Muscle of back (tissue), 3 donors: ENCODE measurements at regions not wholly inside any gene's neighbourhood (a gene's known extent, or its start where the extent isn't known, plus 50 kb on each side); places are given as distances from the start of the nearest gene placed in this dataset.
"Not testable (repeated sequence)": the region's sequence is repeated elsewhere in the genome, so short reads cannot be mapped to it uniquely, and the experiment has no call there.

Experiments
- DNase-seq, 3 donors: peaks; one replicate each; pipeline versions ENCODE4 v3.0.0 to v3.0.0-alpha.2; 2013

DNA sequence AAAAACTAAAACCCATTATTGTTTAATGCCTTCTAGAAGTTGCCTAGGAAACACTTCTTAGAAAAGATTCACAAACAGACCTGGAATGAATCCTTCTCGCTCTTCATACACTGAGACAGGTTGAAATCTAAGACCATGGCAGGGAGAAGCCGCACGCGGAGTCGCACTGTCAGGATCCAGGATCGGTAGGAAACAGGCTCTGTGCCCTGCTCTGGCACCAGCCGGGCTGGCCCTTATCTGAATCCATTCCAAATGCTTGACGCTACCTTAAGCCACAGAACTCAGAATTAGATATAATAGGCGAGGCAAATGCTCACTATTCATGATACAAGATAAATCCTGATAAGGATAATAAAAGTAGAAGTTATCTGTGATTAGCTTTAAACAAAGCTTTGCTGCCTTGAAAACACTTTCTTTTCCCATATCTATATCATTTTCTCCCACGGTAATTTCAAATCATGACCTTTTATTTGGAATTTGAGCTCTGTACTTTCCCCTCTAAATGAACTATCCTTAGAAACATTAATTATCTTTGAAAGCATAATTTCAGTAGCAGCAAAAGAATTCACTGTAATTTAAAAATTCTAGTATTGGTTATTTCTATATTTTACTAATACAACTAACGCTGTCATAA is 385.6 kb downstream of the IRS2 start:
- DNase-seq, result no peak

DNA sequence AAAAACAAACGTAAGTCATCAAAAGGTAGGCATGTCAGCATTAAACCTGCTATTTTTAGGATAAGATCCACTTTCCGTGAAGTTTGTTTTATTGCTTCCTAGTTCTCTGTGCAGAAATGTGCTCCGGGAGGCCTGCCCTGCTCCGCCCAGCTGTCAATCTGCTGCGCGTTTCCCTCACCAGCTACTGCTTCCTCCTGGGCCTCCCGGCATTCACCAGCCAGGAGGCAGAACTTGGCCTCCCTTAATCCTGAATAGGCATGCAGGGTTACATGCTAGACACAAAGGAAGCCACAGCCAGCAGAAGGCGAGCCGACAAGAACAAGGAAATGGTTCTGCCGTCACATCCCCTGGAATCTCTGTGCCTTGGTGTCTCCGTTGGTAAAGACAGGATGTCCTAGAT is 386.2 kb downstream of the IRS2 start:
- no peak for DNase-seq

DNA sequence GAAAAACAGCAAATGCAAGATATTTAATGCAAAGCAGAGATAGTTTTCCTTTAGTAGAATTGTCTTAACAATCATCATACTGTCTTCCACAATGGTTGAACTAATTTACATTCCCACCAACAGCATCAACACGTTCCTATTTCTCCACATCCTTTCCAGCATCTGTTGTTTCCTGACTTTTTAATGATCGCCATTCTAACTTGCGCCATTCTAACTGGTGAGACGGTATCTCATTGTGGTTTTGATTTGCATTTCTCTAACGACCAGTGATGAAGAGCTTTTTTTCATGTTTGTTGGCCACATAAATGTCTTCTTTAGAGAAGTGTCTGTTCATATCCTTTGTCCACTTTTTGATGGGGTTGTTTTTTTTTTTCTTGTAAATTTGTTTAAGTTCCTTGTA is 388.3 kb downstream of the IRS2 start:
- DNase-seq, result not testable (repeated sequence)

DNA sequence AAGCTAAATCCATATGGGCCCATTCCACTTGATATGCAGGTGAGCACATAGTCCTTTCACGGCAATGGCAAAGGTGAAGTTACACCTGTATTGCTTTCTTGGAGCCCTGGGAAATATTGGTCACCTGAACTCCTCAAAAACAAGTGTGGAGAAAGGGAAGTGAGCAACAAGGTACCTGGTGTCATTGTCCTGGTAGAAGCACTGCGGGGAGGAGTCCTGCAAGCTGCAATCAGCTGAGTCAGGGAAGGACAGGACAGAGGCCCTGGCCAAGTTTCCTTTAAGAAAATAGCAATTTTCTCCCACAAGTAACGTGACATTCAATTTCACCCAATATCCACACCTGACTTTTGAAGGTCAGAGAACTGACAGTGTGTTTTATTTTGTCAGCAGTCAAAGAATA is 389.1 kb downstream of the IRS2 start:
- no peak for DNase-seq

DNA sequence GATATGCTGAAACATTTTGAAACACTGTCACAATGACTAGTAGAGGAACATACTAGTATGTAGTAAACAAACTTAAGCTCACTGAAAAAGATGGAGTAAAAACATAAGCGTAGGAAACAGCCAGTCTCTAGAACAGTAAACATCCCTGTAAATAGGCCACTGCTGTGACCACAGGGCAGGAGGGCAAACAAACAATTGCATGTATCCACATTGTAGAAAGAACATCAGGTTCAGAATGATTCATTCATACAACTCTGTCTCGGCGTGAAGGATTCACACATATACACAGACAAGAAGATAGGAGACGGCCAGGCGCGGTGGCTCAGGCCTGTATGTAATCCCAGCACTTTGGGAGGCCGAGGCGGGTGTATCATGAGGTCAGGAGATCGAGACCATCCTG is 390.1 kb downstream of the IRS2 start:
- DNase-seq, result no peak

DNA sequence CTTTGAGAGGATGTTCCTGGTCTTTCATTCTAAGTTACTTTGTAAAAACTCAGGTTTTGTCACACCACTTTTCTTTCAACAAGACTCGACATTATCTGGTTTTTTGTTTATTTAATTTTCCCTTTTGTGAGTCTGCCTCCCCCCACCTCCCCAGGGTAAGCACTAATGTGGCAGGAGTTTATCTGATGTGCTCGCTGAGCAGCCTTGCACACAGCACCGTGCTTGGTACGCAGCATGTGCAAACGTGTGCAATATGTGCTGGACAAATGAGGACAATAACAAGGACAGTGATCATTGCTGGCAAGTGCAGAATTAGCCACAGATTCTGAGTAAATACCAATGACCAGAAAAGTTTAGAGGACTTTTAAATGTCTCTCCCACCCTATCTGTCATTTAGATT is 391.4 kb downstream of the IRS2 start:
- DNase-seq, result no peak

DNA sequence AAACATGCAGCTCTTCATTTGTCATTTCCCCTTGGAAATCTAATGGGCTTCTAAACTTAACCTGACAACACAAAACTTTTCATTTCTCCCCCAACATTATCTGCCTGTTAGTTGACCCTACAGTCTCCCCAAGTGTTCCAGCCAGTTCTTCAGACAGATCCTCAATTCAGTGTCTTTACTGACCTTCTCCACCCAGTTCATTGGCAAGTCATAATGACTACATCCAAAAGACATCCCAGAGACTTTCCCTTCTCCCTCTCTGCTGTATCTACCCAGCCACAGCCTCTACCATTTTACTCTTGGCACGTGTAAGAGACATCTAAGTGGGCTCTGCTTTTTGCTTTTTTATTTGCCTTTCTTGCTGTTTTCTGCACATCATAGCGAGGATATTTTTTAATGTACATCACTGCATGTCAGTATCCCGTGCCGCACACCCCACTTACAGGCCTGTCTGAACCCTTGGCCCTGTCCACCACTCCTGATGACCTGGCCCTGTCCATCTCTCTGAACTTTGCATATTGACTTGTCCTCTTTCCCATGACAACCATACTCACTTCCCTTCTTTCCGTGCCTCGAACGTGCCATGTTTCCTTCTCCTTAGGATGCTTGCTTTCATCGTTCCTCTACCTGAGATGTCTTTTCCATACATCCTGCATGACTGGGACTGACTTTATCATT is 391.9 kb downstream of the IRS2 start:
- no peak for DNase-seq

DNA sequence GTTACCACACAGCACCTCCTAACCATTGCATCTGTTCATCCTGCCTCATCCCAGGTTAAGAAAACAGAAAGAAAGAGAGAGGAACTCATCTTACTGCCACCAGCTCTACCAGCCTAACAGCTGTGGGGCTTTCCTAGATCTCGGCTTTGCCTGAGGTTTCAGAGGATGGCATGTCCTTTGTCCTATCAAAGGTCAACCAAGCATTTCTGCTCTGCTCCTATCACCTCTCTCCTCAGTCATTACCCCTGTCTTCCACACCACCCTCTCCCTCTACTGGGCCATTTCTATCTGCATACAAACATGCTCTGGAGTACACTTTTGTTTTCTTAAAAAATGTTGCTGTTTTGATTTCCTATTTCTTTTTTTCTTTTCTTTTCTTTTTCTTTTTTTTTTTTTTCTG is 393.3 kb downstream of the IRS2 start:
- DNase-seq, result no peak

DNA sequence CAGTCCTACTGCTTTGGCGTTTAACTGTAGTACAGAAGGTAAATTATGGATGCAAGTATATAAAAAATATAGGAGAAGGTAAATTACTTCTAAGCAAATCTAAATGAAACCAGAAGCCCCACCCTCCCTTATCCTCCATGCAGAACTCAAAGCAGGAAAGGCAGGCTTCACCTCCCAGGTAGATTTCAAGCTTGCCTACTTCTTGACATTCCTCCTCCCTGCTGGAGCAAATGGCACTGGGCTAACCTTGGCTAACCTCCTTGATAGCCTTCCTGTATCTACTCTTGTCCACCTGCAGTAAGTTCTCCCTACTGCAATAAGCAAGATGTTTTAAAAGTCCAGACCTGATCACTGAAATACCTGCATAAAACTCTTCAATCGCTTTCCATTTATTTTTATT is 396.0 kb downstream of the IRS2 start:
- no peak for DNase-seq

DNA sequence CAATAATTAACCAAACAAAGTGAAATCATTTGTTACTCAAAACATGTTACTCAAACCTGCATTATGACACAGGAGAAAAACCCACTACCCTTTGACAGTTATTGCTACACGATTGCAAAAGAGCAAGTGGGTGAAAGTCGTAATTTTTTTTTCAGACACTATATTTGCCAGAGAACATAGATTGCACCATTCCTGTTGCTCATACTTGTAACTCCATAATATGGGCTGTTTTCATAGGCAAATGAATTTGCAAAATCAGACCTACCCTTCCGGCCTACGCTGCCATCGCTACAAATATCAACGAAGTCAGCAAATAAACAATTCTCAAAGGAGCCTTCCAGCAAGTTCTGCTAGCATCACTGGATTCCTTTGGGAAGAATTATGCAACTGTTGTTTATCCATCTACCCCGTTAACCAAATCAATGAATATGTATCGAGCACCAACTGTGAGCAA is 396.5 kb downstream of the IRS2 start:
- peak in 1 of 3 donors; percentile 5 for DNase-seq

DNA sequence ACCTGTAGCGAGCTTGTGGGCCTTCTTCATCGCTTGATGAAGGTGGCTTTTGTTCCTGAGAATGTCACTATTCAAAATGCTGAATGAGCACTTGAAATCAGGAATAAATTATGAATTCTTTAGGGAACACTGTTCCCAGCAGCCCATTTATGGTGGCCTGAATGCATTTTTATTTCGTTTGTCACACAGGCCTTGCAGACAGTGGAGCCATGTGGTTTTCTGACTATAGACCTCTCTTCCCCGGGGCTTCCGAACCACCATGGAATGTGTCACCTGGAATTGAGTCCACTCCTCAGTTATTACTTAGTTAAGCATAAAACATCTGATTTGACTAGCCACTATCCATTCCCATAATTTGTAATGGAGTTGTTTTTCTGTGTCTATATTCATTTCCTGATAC is 396.9 kb downstream of the IRS2 start:
- DNase-seq, result peak in 1 of 3 donors; percentile 47

DNA sequence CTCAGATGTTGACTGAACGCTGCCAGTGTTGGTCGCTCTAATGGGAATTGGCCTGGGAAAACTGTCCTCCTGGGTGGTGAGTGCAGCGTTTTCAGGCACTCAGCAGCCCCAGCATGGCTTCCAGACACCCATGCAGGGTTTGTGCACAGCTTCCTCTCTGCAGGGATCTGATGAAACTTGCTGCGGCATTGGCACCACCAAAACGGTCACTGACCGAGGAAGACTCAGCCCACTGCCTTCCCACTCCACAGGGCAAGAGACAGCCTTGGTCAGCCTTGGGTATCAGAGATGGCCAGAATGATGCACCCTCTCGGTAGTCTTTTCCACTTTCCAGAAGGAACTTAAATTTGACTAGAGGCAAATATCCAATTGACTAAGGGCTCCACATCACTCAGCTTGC is 398.9 kb downstream of the IRS2 start:
- DNase-seq, result no peak

DNA sequence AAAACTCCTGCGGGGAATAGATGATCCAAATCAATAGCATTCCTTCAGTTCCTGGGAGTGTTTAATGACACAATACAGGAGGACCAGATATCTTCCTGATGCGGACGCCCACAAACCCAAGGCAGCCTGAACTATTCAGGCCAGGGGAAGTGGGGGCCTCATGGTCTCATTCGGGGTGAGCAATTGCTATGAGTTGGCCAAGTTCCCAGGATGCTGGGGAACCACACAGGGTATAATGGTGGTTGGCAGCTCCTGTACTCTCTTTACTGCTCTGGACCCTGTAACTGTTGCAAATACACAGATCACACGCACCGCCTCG is 401.2 kb downstream of the IRS2 start:
- DNase-seq, result peak in 1 of 3 donors; percentile 5

DNA sequence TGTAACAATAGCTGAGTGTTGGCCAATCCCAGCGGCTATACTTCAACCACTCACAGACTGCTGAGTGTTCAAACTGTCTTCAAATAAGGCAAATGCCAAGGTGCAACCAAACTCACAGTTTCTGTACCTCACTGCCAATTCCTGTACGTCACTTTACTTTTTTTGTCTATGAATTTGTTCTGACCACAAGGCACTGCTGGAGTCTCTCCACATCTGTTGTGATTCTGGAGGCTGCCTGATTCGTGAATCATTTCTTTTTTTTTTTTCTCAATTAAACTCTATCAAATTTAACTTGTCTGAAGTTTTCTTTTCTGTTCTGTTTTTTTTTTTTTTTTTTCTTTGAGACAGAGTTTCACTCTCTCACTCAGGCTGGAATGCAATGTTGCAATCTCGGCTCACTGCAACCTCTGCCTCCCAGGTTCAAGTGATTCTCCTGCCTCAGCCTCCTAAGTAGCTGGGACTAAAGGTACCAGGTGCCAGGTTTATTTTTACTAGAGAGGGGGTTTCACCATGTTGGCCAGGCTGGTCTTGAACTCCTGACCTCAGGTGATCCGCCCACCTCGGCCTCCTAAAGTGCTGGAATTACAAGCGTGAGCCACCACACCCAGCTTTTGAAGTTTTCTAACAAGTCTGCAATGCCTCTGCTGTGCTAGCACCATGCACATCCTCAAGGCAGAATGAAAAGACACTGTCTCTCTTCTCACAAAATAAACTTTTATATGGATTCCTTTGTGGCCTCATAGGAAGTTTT is 401.7 kb downstream of the IRS2 start:
- DNase-seq, result peak in 1 of 3 donors; percentile 84

DNA sequence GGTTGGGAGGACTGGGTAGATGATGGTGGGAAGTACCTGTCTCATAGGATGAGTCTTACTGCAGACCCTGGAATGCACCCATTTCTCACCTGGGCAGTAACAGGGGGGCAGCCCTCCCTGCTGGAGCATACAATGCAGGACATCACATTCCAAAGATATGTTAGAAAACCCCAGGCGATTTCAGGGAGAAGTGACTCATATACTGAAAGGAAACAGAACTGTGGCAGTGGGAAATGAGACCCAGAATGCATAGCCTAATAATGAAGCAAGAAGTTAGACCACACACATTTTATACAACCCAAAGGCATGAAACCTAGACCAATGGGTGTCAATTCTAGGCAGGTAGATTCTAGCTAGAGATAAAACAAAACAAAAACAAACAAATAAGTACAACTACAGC is 402.7 kb downstream of the IRS2 start:
- DNase-seq, result peak in 1 of 3 donors; percentile 58

DNA sequence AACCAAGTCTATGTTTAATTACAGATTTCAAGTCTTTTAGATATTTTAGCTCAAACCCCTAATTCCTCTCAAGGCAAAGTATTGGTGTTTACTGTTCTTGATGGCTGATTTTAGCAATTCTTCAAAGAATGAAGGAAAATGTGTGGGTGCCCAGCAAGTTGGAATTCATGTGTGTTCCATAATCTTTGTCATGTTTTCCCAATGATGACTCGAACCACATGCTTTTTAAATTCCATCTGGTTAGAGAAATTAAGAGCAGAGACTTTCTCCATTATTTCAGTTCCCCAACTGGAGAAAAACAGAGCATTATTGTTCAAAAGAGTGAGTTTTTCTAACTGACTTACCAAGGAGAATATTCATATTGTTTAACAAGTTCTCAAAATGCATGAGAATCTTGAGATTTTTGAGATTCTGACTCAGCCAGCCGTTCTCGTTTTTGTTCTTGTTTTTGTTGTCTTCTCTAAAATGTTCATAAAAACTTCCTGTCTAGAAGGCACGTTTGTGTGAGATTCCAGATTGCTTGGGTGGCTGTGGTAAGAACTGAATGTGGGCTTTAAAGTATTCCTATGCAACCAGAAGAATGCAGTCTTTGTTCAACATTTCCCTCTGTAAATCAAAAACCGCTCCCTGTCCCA is 404.7 kb downstream of the IRS2 start:
- DNase-seq, result peak in 1 of 3 donors; percentile 58

DNA sequence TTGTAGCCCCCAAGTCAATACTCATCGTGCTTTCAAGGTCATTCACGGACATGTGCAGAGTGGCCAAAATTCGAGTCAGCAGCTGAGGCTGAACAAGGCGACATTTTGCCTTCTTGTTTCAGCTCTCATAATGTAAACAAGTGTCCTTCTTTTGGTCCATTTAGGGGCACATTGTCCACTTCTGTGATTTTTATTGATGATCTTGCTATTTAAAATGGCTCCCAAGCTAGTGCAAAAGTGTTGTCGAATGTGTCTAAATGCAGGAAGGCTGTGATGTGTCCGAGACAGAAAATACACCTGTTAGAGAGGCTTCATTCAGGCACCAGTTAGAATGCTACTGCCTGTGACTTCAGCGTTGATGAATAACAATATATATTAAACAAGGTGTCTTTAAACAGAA is 405.9 kb downstream of the IRS2 start:
- no peak for DNase-seq

DNA sequence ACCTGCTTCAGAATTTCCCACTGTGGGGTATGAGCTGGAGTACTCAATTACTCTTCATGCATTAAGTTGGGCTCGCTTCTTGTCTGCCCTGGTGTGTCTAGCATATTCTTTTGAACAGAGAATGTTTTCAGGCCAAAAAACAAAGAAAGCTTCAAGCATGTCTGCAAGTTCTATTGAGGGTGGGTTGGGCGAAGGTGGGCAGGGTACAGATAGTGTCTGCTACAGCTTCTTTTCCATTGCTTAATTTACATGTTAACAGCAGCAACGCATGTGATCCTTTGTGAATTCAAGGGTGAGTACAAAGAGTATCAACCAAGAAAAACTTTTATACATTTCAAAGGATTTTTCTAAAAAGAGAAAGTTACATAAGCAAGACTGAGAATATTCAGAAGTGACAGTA is 406.5 kb downstream of the IRS2 start:
- no peak for DNase-seq

DNA sequence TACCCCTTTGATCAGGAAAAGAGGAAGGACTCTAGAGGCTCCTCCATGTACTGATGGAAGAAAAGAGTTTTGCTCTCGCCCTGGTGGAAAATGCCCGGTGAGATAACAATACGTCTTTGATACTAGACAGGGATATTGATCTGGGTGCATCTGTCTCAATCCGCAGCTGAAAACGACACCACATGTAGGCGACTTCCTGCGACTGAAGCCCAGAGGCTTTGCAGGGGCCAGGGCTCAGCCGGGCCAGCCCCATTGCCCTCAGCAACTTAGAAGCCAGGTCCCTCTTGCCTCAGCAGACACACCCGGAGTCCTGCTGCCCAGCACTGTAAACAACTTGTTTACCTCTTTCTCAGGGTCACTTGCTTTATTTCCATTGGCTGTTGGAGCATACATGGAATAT is 409.4 kb downstream of the IRS2 start:
- no peak for DNase-seq

DNA sequence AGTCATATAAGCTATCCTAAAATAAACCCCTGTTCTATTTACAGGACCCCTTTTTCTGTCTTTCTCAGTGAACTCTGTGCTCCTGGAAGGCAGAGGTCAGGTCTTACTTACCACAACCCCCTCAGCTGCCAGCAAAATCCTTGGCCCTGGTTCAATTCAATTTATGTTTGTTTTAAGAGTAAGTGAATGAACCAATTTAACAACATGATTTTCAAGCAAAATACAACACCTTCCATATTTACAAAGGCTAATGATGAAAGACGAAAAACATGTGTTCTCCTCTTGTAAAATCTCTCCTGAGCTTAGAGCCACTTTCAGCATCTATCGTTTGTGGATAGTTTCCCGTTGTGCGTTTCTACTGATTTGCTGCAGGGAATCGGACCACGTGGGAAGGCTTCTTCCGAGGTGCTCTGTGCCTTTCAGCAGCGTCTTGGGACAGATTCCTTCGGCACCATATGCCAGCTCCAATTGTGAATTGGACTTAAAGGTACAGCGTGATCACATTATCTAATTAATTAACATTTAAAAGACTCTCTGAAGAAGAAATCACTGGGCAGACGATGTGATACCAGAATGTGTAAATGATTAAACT is 411.7 kb downstream of the IRS2 start:
- no peak for DNase-seq

DNA sequence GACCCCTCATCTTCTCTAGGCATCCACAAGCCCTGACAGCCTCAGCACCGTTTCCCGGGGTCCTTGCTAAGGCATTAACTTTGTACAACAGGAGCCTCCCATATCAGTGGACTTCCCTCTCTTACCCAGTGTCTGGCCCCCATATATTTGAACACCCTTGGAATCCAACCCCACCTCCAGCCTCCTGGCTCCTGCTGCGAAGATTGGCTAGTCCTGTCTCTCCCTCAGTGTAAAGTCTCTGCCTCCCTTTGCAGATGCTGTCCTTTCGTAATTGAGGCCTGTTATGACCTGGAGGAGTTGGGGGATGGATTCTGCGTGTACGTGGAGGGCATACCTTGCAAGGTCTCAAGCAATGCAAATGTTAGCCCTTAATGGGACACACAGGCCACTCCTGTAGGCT is 413.7 kb downstream of the IRS2 start:
- DNase-seq, result no peak

DNA sequence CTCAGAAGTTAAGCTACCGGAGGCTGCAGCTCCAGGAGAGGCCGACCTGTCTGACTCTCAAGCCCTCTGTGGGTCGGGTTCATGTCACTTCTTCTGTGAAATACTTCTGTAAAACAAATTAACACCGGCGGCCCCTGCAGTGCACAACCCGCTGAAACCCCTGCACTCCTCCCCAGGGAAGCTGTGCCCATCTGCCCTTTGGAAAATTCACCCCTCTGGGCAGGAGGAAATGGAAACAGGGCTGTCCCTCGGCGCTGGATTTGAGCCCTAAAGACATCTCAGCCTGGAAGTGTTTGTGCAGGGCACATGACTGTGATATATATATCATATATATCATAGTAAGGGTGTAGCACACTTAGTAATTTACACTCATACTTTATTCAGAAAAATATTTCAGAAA is 415.3 kb downstream of the IRS2 start:
- no peak for DNase-seq
